ENCODE measurements at regions not wholly inside any gene's neighbourhood (a gene's known extent, or its start where the extent isn't known, plus 50 kb on each side); places are given as distances from the start of the nearest gene placed in this dataset.
A peak's percentile ranks its signal among the peaks of the same experiment; 100 is the strongest.

- H3K36me3 ChIP-seq (ENCODE audit: control insufficient read depth, insufficient read depth, low read length): no peaks in the 10 kb centered on the region
- FAIRE-seq (no peak), DNase-seq (ENCODE audit: low read depth) (no peak)
- H3K27me3 ChIP-seq (ENCODE audit: control insufficient read depth, insufficient read depth, low read length): no peaks in the 10 kb centered on the region
- TF ChIP-seq, protein P1, sequence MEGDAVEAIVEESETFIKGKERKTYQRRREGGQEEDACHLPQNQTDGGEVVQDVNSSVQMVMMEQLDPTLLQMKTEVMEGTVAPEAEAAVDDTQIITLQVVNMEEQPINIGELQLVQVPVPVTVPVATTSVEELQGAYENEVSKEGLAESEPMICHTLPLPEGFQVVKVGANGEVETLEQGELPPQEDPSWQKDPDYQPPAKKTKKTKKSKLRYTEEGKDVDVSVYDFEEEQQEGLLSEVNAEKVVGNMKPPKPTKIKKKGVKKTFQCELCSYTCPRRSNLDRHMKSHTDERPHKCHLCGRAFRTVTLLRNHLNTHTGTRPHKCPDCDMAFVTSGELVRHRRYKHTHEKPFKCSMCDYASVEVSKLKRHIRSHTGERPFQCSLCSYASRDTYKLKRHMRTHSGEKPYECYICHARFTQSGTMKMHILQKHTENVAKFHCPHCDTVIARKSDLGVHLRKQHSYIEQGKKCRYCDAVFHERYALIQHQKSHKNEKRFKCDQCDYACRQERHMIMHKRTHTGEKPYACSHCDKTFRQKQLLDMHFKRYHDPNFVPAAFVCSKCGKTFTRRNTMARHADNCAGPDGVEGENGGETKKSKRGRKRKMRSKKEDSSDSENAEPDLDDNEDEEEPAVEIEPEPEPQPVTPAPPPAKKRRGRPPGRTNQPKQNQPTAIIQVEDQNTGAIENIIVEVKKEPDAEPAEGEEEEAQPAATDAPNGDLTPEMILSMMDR (IDR thresholded peaks at IDR 0.05; ENCODE audit: insufficient read depth, low read length, severe bottlenecking): no peak
- no peak overlapping the region for H3K4me3 ChIP-seq (ENCODE audit: low read depth, low read length)
Observed at GRCh38 chr6:22651731-22652130, 82.4 kb downstream of the HDGFL1 start.

DNA sequence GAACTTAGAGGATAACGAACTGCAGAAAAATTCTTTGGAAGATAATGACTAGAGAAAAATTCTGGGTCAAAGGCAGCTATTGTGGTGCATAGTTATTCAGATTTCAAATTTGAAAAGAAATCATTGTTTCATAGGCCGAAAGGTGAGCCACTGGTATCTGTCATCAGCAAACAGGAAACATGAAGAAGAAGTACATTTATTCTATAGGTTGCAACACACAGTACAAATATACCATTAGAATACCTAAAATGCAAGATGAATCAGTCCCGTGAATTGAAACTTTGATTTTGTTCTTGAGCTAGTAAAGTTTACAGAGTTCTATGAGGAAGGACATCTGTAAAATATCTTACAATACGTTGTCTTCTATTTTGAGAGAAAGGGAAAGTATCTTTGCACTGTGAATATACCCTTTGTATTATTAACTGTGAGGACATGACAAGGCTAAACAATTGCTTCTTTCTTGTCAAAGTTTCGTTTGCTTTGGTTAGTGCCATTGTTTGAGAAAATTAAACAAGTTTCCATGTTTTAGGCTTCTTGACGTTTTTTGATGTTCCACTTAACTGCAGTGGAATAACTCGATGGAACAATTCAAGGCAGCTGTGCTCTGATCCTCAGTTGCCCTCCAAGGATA is 84.7 kb downstream of the HDGFL1 start:
- FAIRE-seq: no peak
- H3K4me3 ChIP-seq (ENCODE audit: low read depth, low read length): no peak overlapping the region
- peak; percentile 47 for DNase-seq (ENCODE audit: low read depth)

DNA sequence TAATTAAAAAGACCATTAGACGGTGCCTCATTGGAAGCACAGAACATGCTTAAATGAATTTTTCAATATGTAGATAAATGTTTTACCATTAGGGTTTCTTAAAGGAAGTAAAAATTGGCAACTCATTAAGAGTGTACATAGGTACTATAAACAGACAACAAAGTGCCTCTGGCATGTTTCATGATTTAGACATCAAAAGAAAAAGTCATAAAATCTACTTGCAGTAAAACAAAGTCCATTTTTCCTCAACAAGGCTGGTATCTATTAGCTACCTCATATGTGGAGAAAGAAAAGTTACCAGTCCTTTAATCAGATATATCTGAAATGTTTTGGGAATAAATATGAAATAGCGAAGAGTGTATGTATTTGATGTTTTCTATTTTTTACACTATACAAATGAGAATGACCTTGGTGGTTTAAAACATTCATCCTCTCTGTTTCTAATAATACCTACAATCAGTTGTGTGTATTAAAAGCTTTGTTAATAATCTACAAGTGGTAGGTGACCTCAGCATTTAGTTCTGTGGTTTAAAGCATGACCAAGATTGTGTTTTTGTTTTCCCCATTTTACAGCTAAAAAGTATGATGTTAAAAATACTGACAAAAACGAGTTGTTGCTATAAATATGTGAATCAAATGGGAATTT is 87.5 kb downstream of the HDGFL1 start:
- no peaks in the 10 kb centered on the region for H3K36me3 ChIP-seq (ENCODE audit: control insufficient read depth, insufficient read depth, low read length)
- no peaks in the 10 kb centered on the region for H3K27me3 ChIP-seq (ENCODE audit: control insufficient read depth, insufficient read depth, low read length)
- TF ChIP-seq, protein P1 (IDR thresholded peaks at IDR 0.05; ENCODE audit: insufficient read depth, low read length, severe bottlenecking): no peak
- H3K4me3 ChIP-seq (ENCODE audit: low read depth, low read length): no peak overlapping the region
- FAIRE-seq (no peak), DNase-seq (ENCODE audit: low read depth) (no peak)

More for the DNA sequence above, 84.7 kb downstream of the HDGFL1 start:
- H3K27me3 ChIP-seq (ENCODE audit: control insufficient read depth, insufficient read depth, low read length): no peaks in the 10 kb centered on the region
- no peaks in the 10 kb centered on the region for H3K36me3 ChIP-seq (ENCODE audit: control insufficient read depth, insufficient read depth, low read length)
- TF ChIP-seq, protein P1 (IDR thresholded peaks at IDR 0.05; ENCODE audit: insufficient read depth, low read length, severe bottlenecking): no peak

- TF ChIP-seq, protein P1 (IDR thresholded peaks at IDR 0.05; ENCODE audit: insufficient read depth, low read length, severe bottlenecking): no peak
- Histone ChIP-seq H3K36me3 (ENCODE audit: control insufficient read depth, insufficient read depth, low read length) (no peaks in the 10 kb centered on the region), H3K27me3 (ENCODE audit: control insufficient read depth, insufficient read depth, low read length) (no peaks in the 10 kb centered on the region), H3K4me3 (ENCODE audit: low read depth, low read length) (no peak overlapping the region)
- DNase-seq (ENCODE audit: low read depth): peak; percentile 41
- no peak for FAIRE-seq
Observed at GRCh38 chr6:22657352-22657980, 88.1 kb downstream of the HDGFL1 start.

DNA sequence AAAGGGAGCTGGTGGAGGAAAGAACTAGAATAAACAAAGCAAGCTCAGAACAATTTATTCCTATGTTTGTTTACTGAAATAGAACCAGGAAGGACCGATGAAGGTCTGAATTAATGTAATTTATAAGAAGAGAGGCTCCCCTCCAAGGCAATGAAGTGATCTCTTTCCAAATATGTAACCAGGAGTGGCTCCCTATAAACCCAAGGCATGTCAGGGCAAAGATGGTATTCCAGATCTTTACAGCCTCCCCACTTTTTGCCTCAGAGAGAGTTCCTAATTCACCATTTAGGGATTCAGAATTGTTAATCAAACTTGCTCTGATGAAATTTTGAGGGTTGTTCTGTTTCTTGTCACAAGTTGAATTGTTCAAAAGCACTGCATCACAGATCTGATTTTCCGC is 88.8 kb downstream of the HDGFL1 start:
- Histone ChIP-seq H3K27me3 (ENCODE audit: control insufficient read depth, insufficient read depth, low read length) (no peaks in the 10 kb centered on the region), H3K4me3 (ENCODE audit: low read depth, low read length) (no peak overlapping the region), H3K36me3 (ENCODE audit: control insufficient read depth, insufficient read depth, low read length) (no peaks in the 10 kb centered on the region)
- FAIRE-seq: no peak
- no peak for DNase-seq (ENCODE audit: low read depth)
- TF ChIP-seq, protein P1 (IDR thresholded peaks at IDR 0.05; ENCODE audit: insufficient read depth, low read length, severe bottlenecking): no peak

Data from bronchial epithelial cell (primary cell).